ENCODE measurements at regions not wholly inside any gene's neighbourhood (a gene's known extent, or its start where the extent isn't known, plus 50 kb on each side); places are given as distances from the start of the nearest gene placed in this dataset.

DNA sequence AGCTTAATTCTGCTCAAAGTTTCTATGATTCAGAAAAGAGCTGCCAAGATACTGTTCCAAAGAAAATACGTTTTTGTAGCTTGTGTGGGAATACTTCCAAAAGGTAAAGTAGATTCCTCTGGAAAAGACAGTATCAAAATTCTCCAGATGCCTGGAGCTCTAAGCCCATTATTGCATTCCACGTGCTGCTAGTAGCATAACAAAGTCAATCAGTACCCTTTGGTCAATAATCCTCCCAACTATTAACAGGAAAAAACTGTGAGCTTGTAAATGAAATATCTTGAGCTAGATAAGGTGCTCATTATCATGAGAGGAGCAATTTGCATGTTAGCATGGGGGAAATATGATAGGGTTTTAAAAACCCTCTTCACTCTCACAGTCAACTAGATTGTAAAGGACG, 229.5 kb upstream of the TYRP1 start:
- no peaks in the 10 kb centered on the region for H3K9me1 ChIP-seq (replicated peaks; ENCODE audit: control insufficient read depth, extremely low read depth, insufficient read depth, low read length)
- no peak overlapping the region for H3K9ac ChIP-seq (replicated peaks; ENCODE audit: extremely low read depth, insufficient read depth, low read length)
- no peaks in the 10 kb centered on the region for H3K4me1 ChIP-seq (ENCODE audit: control insufficient read depth, extremely low read depth, insufficient read depth, low read length)
- intact Hi-C loops (cut with micrococcal nuclease) (loop anchor here (2.0 kb wide), 1 partner anchor 1609 kb away; no protein-coding TSS in a partner anchor), dilution Hi-C loops (cut with MboI; ENCODE audit: extremely low pct_ligation_motif_present, low sequenced_read_pairs) (no loop called here)
- H3K79me2 ChIP-seq (ENCODE audit: control insufficient read depth, insufficient read depth, low read length) = no peaks in the 10 kb centered on the region
- no peak overlapping the region for H3K4me3 ChIP-seq (replicated peaks in 1 of 3; ENCODE audit: insufficient read depth in 1 of 3, low read depth in 1 of 3, low read length in 3 of 3)
- peaks cover 0 to 3% of the 10 kb centered on the region in 2 experiments for H3K27me3 ChIP-seq (ENCODE audit: control insufficient read depth in 2 of 2, insufficient read depth in 2 of 2, low read length in 2 of 2)
- no TSS peak for BruUV-seq (replicated peaks)
- H3K9me3 ChIP-seq (replicated peaks; ENCODE audit: control insufficient read depth, insufficient read depth, low read length) = no peaks in the 10 kb centered on the region
- no peaks in the 10 kb centered on the region for H4K20me1 ChIP-seq (replicated peaks; ENCODE audit: control insufficient read depth, extremely low read depth, insufficient read depth, low read length)
- H3K36me3 ChIP-seq (ENCODE audit: control insufficient read depth in 2 of 2, extremely low read depth in 1 of 2, insufficient read depth in 2 of 2, low read length in 2 of 2) = no peaks in the 10 kb centered on the region
- H2AFZ ChIP-seq (ENCODE audit: low read depth, low read length) = no peak overlapping the region
- POLR2A ChIA-PET = no interaction called here
- H3K27ac ChIP-seq (ENCODE audit: insufficient read depth, low read depth, low read length) = no peak overlapping the region
- TF ChIP-seq FOS (IDR thresholded peaks at IDR 0.05; ENCODE audit: borderline replicate concordance, insufficient read depth, low read length) (no peak), CTCF (IDR thresholded peaks at IDR 0.05; ENCODE audit: extremely low read depth in 1 of 2, insufficient read depth in 1 of 2, low read depth in 1 of 2, low read length in 2 of 2) (no peak), EZH2 (IDR thresholded peaks at IDR 0.05; ENCODE audit: borderline replicate concordance, low read depth, low read length, severe bottlenecking) (no peak), MYC (IDR thresholded peaks at IDR 0.05; ENCODE audit: low read depth, low read length) (no peak), GATA2 (IDR thresholded peaks at IDR 0.05; ENCODE audit: insufficient read depth, insufficient read length, low read depth, low read length) (no peak), POLR2AphosphoS5 (IDR thresholded peaks at IDR 0.05; ENCODE audit: insufficient read depth, low read depth, low read length) (no peak), JUN (IDR thresholded peaks at IDR 0.05; ENCODE audit: borderline replicate concordance, insufficient read depth, insufficient read length, low read depth) (no peak), POLR2A (IDR thresholded peaks at IDR 0.05; ENCODE audit: low read depth, low read length) (no peak)
- TF ChIP-seq, protein P1, sequence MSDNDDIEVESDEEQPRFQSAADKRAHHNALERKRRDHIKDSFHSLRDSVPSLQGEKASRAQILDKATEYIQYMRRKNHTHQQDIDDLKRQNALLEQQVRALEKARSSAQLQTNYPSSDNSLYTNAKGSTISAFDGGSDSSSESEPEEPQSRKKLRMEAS (IDR thresholded peaks at IDR 0.05; ENCODE audit: insufficient read depth, insufficient read length) = no peak
- no peak overlapping the region for H3K4me2 ChIP-seq (ENCODE audit: insufficient read depth, low read length)
- DNase-seq (ENCODE audit: low read depth, low spot score) (no peak), FAIRE-seq (no peak)
- CTCF ChIA-PET = interaction anchor here (1.0 to 2.1 kb wide), 4 partner anchors 24 to 1607 kb away, joined by 3 to 7 read pairs (median 5); no protein-coding TSS in a partner anchor
